GM19043 (cell line): ENCODE measurements at regions not wholly inside any gene's neighbourhood (a gene's known extent, or its start where the extent isn't known, plus 50 kb on each side); places are given as distances from the start of the nearest gene placed in this dataset.
"Not testable (repeated sequence)": the region's sequence is repeated elsewhere in the genome, so short reads cannot be mapped to it uniquely, and the experiment has no call there.

ENCODE experiments used
- ATAC-seq: cut with Tn5 transposase; IDR thresholded peaks from one replicate; pipeline ENCODE4 v1.9.1; 2021; ENCODE audit warnings: low read depth; ENCODE audit not compliant: unreplicated experiment

- no peak for ATAC-seq
Observed at GRCh38 chr2:13492262-13492661, 775.5 kb downstream of the TRIB2 start.

DNA sequence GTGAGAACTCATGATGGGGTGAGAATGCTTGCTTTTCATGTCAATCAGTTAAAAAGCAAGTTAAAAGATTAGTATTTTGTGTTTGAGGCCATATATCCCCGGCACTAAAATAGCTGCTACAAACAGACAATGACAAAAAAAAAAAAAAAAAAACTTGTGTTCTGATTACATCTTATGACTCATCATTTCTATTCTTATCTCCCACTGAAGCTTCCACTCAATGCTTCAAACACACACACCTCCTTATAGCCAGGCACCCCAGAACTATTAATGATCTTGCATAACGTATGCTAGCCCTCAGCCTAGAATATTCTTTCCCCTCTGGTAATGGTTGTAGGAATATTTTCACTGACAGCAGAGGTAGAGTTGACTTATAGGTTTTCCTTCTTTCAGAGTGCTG is 778.3 kb downstream of the TRIB2 start:
- ATAC-seq: no peak

GRCh38 chr2:13504808-13505207 is 788.1 kb downstream of the TRIB2 start:
- ATAC-seq: no peak

- ATAC-seq: no peak
Observed at GRCh38 chr2:13508671-13509070, 791.9 kb downstream of the TRIB2 start.

DNA sequence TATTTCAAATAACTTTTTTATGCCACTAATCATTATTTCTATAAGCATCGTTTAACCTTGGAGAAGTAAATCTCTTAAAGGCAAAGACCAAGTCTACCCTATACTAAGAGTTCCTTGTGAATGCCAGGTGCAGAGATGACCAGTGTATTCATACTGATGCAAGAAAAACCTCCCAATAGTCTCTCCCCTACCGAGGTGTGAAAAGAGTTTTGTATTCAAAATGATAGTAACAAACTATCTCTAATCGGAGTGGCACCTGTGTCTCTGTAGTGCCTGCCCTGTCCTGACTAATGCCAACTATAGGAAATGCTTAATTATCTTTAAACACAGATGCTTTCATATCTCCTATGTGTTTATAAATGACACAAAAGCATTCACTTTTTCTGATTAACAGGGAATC is 798.5 kb downstream of the TRIB2 start:
- no peak for ATAC-seq

DNA sequence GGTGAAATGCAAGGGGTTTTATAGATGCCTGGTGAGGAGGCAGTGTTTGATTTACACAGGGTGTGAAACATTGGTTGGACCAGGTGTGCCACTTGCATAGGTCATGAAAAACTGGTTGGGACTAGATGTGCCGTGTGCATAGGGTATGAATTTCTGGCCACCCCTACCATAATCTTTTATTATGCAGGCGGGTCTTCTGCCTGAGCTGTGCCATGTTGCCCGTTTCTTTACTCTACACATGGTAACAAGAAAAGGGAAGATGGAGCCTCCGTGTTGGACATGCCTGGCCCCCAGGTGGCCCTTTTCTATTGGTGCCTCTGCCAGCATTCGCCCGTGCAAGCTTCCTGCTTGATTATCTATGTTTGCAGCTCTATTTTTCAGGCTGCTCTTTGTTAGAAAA is 805.4 kb downstream of the TRIB2 start:
- ATAC-seq: no peak

- peak; percentile 91 for ATAC-seq
Observed at GRCh38 chr2:13522917-13523821, 806.4 kb downstream of the TRIB2 start.

DNA sequence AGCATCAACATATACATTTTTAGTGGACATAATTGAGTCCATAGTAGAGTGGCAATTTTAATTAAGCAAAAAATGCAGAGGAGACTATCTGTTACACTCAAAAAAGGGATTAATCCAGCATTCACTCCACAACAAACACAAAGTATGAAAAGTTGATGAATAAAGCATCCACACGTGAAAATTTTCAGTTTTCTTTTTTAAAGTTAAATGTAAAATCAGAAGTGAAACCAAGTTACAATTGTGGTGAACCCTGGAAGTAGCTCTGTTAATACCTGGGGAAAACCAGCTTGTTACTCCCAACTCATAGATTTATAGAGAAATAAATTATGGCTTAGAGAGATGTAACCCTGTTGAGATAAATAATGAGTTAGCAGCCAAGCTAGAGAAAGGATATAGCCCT is 807.8 kb downstream of the TRIB2 start:
- ATAC-seq: no peak

GRCh38 chr2:13531735-13532410 is 815.1 kb downstream of the TRIB2 start:
- ATAC-seq: not testable (repeated sequence)

DNA sequence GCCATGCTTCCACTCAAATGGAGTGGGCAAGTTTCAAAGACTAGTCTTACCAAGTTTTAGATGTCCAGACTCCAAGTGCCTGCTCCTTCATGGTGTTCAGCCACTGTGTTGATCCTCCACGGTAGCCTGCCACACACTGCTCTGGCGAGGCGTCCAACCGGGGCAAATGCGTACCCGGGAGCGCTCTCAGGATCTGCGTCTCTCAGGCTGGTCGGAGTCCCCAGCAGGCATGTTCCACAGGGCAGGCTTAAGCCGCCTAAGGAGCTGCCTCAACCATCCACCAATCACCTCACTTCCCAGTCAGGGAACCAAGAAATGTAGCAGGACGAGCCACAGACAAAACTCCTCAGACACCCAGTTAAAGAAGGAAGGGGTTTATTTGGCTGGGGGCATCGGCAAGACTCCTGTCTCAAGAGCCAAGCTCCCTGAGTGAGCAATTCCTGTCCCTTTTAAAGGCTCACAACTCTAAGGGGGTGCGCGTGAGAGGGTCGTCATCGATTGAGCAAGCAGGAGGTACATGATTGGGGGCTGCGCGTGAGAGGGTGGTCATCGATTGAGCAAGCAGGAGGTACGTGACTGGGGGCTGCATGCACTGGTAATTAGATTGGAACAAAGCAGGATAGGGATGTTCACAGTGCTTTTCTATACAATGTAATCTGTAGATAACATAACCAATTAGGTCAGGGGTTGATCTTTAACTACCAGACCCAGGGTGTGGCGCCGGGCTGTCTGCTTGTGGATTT is 816.2 kb downstream of the TRIB2 start:
- ATAC-seq: not testable (repeated sequence)

DNA sequence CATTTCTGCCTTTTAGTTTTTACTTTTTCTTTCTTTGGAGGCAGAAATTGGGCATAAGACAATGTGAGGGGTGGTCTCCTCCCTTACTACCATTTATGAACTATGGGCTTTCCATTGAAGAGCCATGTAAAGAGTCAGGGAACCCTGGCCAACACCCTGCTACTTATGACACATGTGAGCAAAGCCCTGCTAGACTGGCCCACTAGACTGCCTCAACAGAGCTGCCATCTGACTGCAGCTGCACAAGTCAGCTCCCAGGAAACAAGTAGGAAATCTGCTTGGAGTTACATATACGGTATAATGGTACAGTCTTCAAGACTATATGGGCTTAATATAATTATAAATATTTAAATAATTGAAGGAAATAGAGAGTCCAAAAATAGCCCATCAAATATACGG is 816.8 kb downstream of the TRIB2 start:
- no peak for ATAC-seq

GRCh38 chr2:13536941-13537340 is 820.2 kb downstream of the TRIB2 start:
- no peak for ATAC-seq

DNA sequence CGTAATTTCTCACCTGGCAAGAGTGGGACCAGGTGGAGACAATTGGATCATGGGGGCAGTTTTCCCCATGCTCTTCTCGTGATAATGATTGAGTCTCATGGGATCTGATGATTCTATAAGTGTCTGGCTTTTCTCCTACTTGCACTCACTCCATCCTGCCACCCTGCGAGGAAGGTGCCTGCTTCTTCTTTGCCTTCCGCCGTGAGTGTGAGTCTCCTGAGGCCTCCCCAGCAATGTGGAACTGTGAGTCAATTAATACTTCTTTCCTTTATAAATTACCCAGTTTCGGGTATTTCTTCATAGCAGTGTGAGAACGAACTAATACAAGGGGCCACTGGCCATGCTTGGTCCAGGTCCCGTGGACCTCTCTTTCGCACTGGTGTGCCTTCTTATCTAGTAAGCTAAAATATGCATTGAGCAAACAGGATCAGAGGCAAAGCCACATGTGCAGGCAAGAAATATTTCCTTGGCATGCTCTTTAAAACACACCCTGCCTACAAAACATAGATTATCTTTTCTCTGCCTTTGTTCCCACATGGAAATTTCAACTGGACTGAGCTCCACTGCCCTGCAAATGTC is 821.1 kb downstream of the TRIB2 start:
- ATAC-seq: no peak

GRCh38 chr2:13539296-13539695 is 822.6 kb downstream of the TRIB2 start:
- no peak for ATAC-seq

- ATAC-seq: no peak
Observed at GRCh38 chr2:13542061-13542460, 825.3 kb downstream of the TRIB2 start.

DNA sequence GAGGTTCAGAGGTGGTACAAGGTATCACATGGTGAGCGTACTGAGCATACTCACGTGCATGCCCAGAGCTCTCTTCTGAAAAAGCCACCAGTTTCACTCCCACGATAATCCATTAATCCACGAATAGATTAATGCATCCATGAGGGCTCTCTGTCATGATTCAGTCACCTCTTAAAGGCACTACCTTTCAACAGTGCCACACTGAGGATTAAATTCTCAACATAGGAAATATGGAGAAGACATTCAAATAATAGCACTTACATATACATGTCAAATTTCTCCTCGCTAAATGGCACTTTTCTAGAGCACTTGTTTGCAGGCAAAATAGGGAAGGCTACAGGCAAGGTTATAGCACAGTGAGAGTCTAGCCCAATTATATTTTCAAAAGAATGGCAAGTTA is 825.9 kb downstream of the TRIB2 start:
- ATAC-seq: no peak

DNA sequence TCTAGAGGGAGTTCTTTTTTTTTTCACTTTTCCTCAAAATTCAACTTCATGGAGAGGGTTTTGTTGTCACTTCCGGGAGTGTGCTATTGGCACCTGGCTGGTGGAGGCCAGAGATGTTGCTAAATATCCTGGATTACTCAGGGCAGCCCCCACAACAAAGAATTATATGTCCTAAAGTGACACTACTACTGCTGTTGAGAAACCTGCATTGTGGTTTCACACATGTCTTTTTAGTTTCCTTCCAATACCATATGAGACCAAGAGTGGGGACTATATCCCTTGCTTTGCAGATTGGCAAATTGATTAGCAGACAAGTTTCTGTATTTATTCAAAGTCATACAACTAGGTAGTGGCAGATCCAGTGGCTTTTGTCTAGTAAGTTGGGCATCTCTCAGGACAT is 826.8 kb downstream of the TRIB2 start:
- ATAC-seq: no peak

- ATAC-seq: no peak
Observed at GRCh38 chr2:13545320-13545719, 828.6 kb downstream of the TRIB2 start.

- no peak for ATAC-seq
Observed at GRCh38 chr2:13546131-13546530, 829.4 kb downstream of the TRIB2 start.

DNA sequence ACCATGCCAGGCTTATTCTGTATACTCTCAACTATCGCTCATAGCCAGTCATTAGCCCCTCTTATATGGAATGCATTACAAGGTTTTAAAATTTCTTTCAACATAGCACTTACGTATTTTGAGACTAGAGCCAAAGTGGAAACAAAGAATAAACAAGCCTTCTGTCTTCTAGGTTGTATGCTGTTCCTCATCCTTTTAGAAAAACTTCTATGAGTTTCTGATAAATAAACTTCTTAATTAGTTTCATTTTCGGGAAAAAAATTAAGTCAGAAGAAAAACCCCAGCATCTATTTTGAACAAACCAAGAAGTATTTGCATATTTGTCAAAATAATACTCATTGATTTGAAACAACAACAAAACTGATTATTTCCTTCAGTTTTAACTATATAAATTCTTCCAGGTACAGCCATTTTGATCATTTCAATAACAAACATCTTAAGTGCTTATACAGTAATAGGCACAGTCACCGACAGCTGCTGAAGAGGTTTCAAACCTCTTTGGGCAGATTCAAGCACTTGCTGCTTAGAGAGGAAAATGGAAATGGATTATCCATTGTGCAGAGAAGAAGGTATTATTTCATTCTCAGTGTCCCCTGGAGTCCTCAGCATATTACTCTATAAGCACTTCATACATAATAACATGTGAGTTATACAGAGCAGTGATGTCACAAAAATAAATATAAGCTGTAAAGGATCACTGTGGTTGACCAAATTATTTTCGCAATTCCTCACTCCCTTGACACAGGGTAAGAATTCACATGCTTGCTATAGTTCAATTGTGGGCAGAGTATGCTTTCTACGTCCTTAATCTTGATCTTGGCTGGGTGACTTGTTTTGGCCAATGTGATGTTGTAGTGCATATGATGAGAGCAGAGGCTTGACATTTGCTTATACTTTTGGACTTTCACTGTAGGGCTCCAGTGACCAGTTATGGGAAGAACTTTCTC is 833.8 kb downstream of the TRIB2 start:
- ATAC-seq: no peak
